CD4-positive, alpha-beta T cell (primary cell): ENCODE measurements at regions not wholly inside any gene's neighbourhood (a gene's known extent, or its start where the extent isn't known, plus 50 kb on each side); places are given as distances from the start of the nearest gene placed in this dataset.

Experiments used
- ATAC-seq: fragments of 200-7000 bp; cut with Tn5 transposase; one replicate; pipeline ENCODE4 v1.10.0; 2022; ENCODE audit warnings: mild to moderate bottlenecking; ENCODE audit not compliant: poor library complexity
- CTCF ChIA-PET: fragments of 350-600 bp; sonication (Branson Sonifier 250); formaldehyde crosslinking; loops from one replicate; lab custom pipeline; 2021; ENCODE audit warnings: antibody characterized with exemption, inconsistent platforms; lab: Charles Lee
- POLR2A ChIA-PET: fragments of 350-600 bp; sonication (Branson Sonifier 250); formaldehyde crosslinking; loops from one replicate; lab custom pipeline; 2021; ENCODE audit warnings: antibody characterized with exemption, inconsistent platforms; lab: Charles Lee
- DNase-seq, 14 experiments: peaks; one replicate each; pipeline ENCODE4 v3.0.0-alpha.2; 2013 to 2020; ENCODE audit warnings: mixed read lengths in 2 of 14
- H3K27ac ChIP-seq, 2 donors: one replicate each; pipeline versions ENCODE4 v1.5.1 to v1.7.0; 2013; ENCODE audit warnings: low read length in 2 of 2, low read depth in 1 of 2, mild to moderate bottlenecking in 1 of 2
- H3K27me3 ChIP-seq, 2 experiments: 1 replicate in 1 of 2; 2 replicates in 1 of 2; pipeline versions ENCODE4 v1.6.1 to v1.7.0; 2013; ENCODE audit warnings: low read length in 2 of 2, control low read depth in 1 of 2, mild to moderate bottlenecking in 1 of 2, moderate library complexity in 1 of 2; ENCODE audit not compliant: insufficient read depth in 2 of 2, control insufficient read depth in 1 of 2
- H3K36me3 ChIP-seq: one replicate; pipeline ENCODE4 v1.6.1; 2013; ENCODE audit warnings: low read length, control low read depth; ENCODE audit not compliant: insufficient read depth
- H3K4me1 ChIP-seq: one replicate; pipeline ENCODE4 v1.6.1; 2013; ENCODE audit warnings: low read length, control low read depth; ENCODE audit not compliant: insufficient read depth
- H3K4me3 ChIP-seq: one replicate; pipeline ENCODE4 v1.5.1; 2013; ENCODE audit warnings: mild to moderate bottlenecking, low read length, moderate library complexity
- H3K9me3 ChIP-seq, 2 experiments: 1 replicate in 1 of 2; 2 replicates in 1 of 2; pipeline versions ENCODE4 v1.6.1 to v1.7.0; 2013; ENCODE audit warnings: low read length in 2 of 2, mild to moderate bottlenecking in 2 of 2, control low read depth in 1 of 2, moderate library complexity in 1 of 2; ENCODE audit not compliant: control insufficient read depth in 1 of 2, insufficient read depth in 1 of 2
- H3K27ac Mint-ChIP-seq: one replicate; pipeline ENCODE4 v1.8.0; 2020; ENCODE audit warnings: mixed read lengths
- H3K27me3 Mint-ChIP-seq: one replicate; pipeline ENCODE4 v1.8.0; 2021; ENCODE audit warnings: mixed read lengths
- H3K36me3 Mint-ChIP-seq: one replicate; pipeline ENCODE4 v1.8.0; 2021; ENCODE audit warnings: low read depth, mixed read lengths
- H3K4me1 Mint-ChIP-seq: one replicate; pipeline ENCODE4 v1.8.0; 2021; ENCODE audit warnings: low read depth, mixed read lengths
- H3K4me3 Mint-ChIP-seq: one replicate; pipeline ENCODE4 v1.8.0; 2020; ENCODE audit warnings: mild to moderate bottlenecking, mixed read lengths
- H3K9me3 Mint-ChIP-seq: one replicate; pipeline ENCODE4 v1.8.0; 2020; ENCODE audit warnings: mixed read lengths
- intact Hi-C, 2 experiments: fragments of 100-400 bp; cut with DNase I in 1 of 2; cut with micrococcal nuclease in 1 of 2; formaldehyde crosslinking; loops; one replicate each; pipeline versions ENCODE4 v1.15.1 to v1.9.0; 2023 to 2025; cut with DNase I, micrococcal nuclease
- TF ChIP-seq, protein P1 (sequence below): fragments of 200-600 bp; IDR thresholded peaks from one replicate; pipeline ENCODE4 v1.8.0; 2022; ENCODE audit warnings: antibody characterized with exemption, mild to moderate bottlenecking

GRCh38 chr16:86214326-86215232 is 295.7 kb upstream of the FOXF1 start:
- ChIA-PET POLR2A (no interaction called here), CTCF (no interaction called here)
- Mint-ChIP-seq H3K4me1 (no peaks in the 10 kb centered on the region), H3K27me3 (peaks cover 22% of the 10 kb centered on the region), H3K4me3 (no peak overlapping the region), H3K27ac (no peak overlapping the region), H3K9me3 (peaks cover 4% of the 10 kb centered on the region), H3K36me3 (no peaks in the 10 kb centered on the region)
- TF ChIP-seq, protein P1, sequence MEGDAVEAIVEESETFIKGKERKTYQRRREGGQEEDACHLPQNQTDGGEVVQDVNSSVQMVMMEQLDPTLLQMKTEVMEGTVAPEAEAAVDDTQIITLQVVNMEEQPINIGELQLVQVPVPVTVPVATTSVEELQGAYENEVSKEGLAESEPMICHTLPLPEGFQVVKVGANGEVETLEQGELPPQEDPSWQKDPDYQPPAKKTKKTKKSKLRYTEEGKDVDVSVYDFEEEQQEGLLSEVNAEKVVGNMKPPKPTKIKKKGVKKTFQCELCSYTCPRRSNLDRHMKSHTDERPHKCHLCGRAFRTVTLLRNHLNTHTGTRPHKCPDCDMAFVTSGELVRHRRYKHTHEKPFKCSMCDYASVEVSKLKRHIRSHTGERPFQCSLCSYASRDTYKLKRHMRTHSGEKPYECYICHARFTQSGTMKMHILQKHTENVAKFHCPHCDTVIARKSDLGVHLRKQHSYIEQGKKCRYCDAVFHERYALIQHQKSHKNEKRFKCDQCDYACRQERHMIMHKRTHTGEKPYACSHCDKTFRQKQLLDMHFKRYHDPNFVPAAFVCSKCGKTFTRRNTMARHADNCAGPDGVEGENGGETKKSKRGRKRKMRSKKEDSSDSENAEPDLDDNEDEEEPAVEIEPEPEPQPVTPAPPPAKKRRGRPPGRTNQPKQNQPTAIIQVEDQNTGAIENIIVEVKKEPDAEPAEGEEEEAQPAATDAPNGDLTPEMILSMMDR: no peak
- Histone ChIP-seq H3K4me3 (no peak overlapping the region), H3K9me3 (peaks cover 0 to 27% of the 10 kb centered on the region in 2 experiments), H3K27ac (no peak overlapping the region), H3K4me1 (no peaks in the 10 kb centered on the region), H3K27me3 (no peaks in the 10 kb centered on the region), H3K36me3 (no peaks in the 10 kb centered on the region)
- intact Hi-C loops: no loop called here
- ATAC-seq: no peak
- DNase-seq: no peak

- ATAC-seq (no peak), DNase-seq (no peak)
- peaks cover 31% of the 10 kb centered on the region for H3K27me3 Mint-ChIP-seq
- H3K4me3 ChIP-seq: no peak overlapping the region
- H3K4me3 Mint-ChIP-seq: no peak overlapping the region
- intact Hi-C loops: no loop called here
- H3K27me3 ChIP-seq: no peaks in the 10 kb centered on the region
- ChIA-PET POLR2A (no interaction called here), CTCF (no interaction called here)
- H3K4me1 ChIP-seq: no peaks in the 10 kb centered on the region
- H3K9me3 Mint-ChIP-seq: peaks cover 4% of the 10 kb centered on the region
- no peak overlapping the region for H3K27ac Mint-ChIP-seq
- no peaks in the 10 kb centered on the region for H3K4me1 Mint-ChIP-seq
- peaks cover 0 to 26% of the 10 kb centered on the region in 2 experiments for H3K9me3 ChIP-seq
- TF ChIP-seq, protein P1: no peak
- no peaks in the 10 kb centered on the region for H3K36me3 ChIP-seq
- no peak overlapping the region for H3K27ac ChIP-seq
- H3K36me3 Mint-ChIP-seq: no peaks in the 10 kb centered on the region
These were observed 294.9 kb upstream of the FOXF1 start for GRCh38 chr16:86215233-86215978.

GRCh38 chr16:86215979-86216585 is 294.2 kb upstream of the FOXF1 start:
- Mint-ChIP-seq H3K36me3 (no peaks in the 10 kb centered on the region), H3K9me3 (peaks cover 4% of the 10 kb centered on the region), H3K4me3 (no peak overlapping the region), H3K4me1 (no peaks in the 10 kb centered on the region), H3K27me3 (peaks cover 37% of the 10 kb centered on the region), H3K27ac (no peak overlapping the region)
- CTCF ChIA-PET: no interaction called here
- ATAC-seq (no peak), DNase-seq (no peak)
- TF ChIP-seq, protein P1: no peak
- intact Hi-C loops: no loop called here
- Histone ChIP-seq H3K27me3 (peaks cover 0 to 2% of the 10 kb centered on the region in 2 experiments), H3K36me3 (no peaks in the 10 kb centered on the region), H3K4me1 (no peaks in the 10 kb centered on the region), H3K9me3 (peaks cover 0 to 19% of the 10 kb centered on the region in 2 experiments), H3K4me3 (no peak overlapping the region), H3K27ac (no peak overlapping the region)
- POLR2A ChIA-PET: no interaction called here
